T-helper 2 cell treated with Interferon-gamma antibody and Interleukin-4, amounts not matched to agents 100 ng/mL and 5 ng/mL, for 36 hours (primary cell): ENCODE measurements at regions not wholly inside any gene's neighbourhood (a gene's known extent, or its start where the extent isn't known, plus 50 kb on each side); places are given as distances from the start of the nearest gene placed in this dataset.
"Not testable (repeated sequence)": the region's sequence is repeated elsewhere in the genome, so short reads cannot be mapped to it uniquely, and the experiment has no call there.

ENCODE experiments used
- intact Hi-C: fragments of 100-400 bp; cut with micrococcal nuclease; formaldehyde crosslinking; loops from one replicate; pipeline ENCODE4 v1.15.1; 2023

- intact Hi-C loops = no loop called here
Observed at GRCh38 chr5:16987776-16988175, 51.7 kb upstream of the MYO10 start.

- intact Hi-C loops = not testable (repeated sequence)
Observed at GRCh38 chr5:16990817-16991520, 54.9 kb upstream of the MYO10 start.

- intact Hi-C loops = no loop called here
Observed at GRCh38 chr5:16992006-16992405, 55.9 kb upstream of the MYO10 start.

- intact Hi-C loops = no loop called here
Observed at GRCh38 chr5:16992444-16992843, 56.4 kb upstream of the MYO10 start.

GRCh38 chr5:16994565-16994964 is 58.5 kb upstream of the MYO10 start:
- intact Hi-C loops = no loop called here

- intact Hi-C loops = no loop called here
Observed at GRCh38 chr5:16995372-16995771, 59.3 kb upstream of the MYO10 start.

- intact Hi-C loops = no loop called here
Observed at GRCh38 chr5:17000291-17000939, 64.3 kb upstream of the MYO10 start.

- intact Hi-C loops = no loop called here
Observed at GRCh38 chr5:17001428-17001827, 65.3 kb upstream of the MYO10 start.

- intact Hi-C loops = no loop called here
Observed at GRCh38 chr5:17004441-17005106, 68.5 kb upstream of the MYO10 start.

GRCh38 chr5:17005107-17005828 is 69.2 kb upstream of the MYO10 start:
- intact Hi-C loops = no loop called here

GRCh38 chr5:17012289-17012688 is 76.2 kb upstream of the MYO10 start:
- intact Hi-C loops = no loop called here

- intact Hi-C loops = no loop called here
Observed at GRCh38 chr5:17014686-17015085, 78.6 kb upstream of the MYO10 start.

- intact Hi-C loops = no loop called here
Observed at GRCh38 chr5:17018871-17019270, 82.8 kb upstream of the MYO10 start.

GRCh38 chr5:17019324-17019723 is 83.2 kb upstream of the MYO10 start:
- intact Hi-C loops = no loop called here

GRCh38 chr5:17020678-17021601 is 84.9 kb upstream of the MYO10 start:
- intact Hi-C loops = no loop called here

GRCh38 chr5:17021602-17021932 is 85.5 kb upstream of the MYO10 start:
- intact Hi-C loops = no loop called here

GRCh38 chr5:17022296-17022695 is 86.2 kb upstream of the MYO10 start:
- intact Hi-C loops = no loop called here

GRCh38 chr5:17024686-17025180 is 88.6 kb upstream of the MYO10 start:
- intact Hi-C loops = no loop called here

GRCh38 chr5:17031659-17032277 is 95.7 kb upstream of the MYO10 start:
- intact Hi-C loops = not testable (repeated sequence)

- intact Hi-C loops = not testable (repeated sequence)
Observed at GRCh38 chr5:17032314-17032985, 96.4 kb upstream of the MYO10 start.
